DMS 273 treated with DMSO at 0.1 percent for 48 hours (cell line): ENCODE measurements at regions not wholly inside any gene's neighbourhood (a gene's known extent, or its start where the extent isn't known, plus 50 kb on each side); places are given as distances from the start of the nearest gene placed in this dataset.
"Not testable (repeated sequence)": the region's sequence is repeated elsewhere in the genome, so short reads cannot be mapped to it uniquely, and the experiment has no call there.

Experiments
- DNase-seq: peaks from one replicate; lab custom pipeline; 2025; lab: John Stamatoyannopoulos, UW

GRCh38 chr2:183459466-183459865 is 335.2 kb downstream of the NUP35 start:
- DNase-seq, result no peak

- DNase-seq, result no peak
Observed at GRCh38 chr2:183463821-183464220, 339.6 kb downstream of the NUP35 start.

GRCh38 chr2:183465048-183465447 is 340.8 kb downstream of the NUP35 start:
- DNase-seq, result no peak

- no peak for DNase-seq
Observed at GRCh38 chr2:183474912-183475695, 350.9 kb downstream of the NUP35 start.

- no peak for DNase-seq
Observed at GRCh38 chr2:183476490-183476889, 352.2 kb downstream of the NUP35 start.

GRCh38 chr2:183477296-183477695 is 353.1 kb downstream of the NUP35 start:
- no peak for DNase-seq

GRCh38 chr2:183478941-183479595 is 354.8 kb downstream of the NUP35 start:
- DNase-seq, result not testable (repeated sequence)

- no peak for DNase-seq
Observed at GRCh38 chr2:183487326-183487725, 363.1 kb downstream of the NUP35 start.

GRCh38 chr2:183488421-183488820 is 364.2 kb downstream of the NUP35 start:
- DNase-seq, result no peak

GRCh38 chr2:183490489-183490888 is 366.2 kb downstream of the NUP35 start:
- DNase-seq, result no peak

- no peak for DNase-seq
Observed at GRCh38 chr2:183490914-183491313, 366.7 kb downstream of the NUP35 start.

- no peak for DNase-seq
Observed at GRCh38 chr2:183493040-183493439, 368.8 kb downstream of the NUP35 start.

- no peak for DNase-seq
Observed at GRCh38 chr2:183495079-183495478, 370.8 kb downstream of the NUP35 start.

GRCh38 chr2:183495589-183496267 is 371.5 kb downstream of the NUP35 start:
- no peak for DNase-seq

GRCh38 chr2:183497861-183498260 is 373.6 kb downstream of the NUP35 start:
- no peak for DNase-seq

GRCh38 chr2:183505911-183506310 is 381.7 kb downstream of the NUP35 start:
- DNase-seq, result no peak

- no peak for DNase-seq
Observed at GRCh38 chr2:183511154-183511553, 386.9 kb downstream of the NUP35 start.

GRCh38 chr2:183519371-183520056 is 395.3 kb downstream of the NUP35 start:
- DNase-seq, result peak; percentile 52

GRCh38 chr2:183521911-183522310 is 397.7 kb downstream of the NUP35 start:
- no peak for DNase-seq

- no peak for DNase-seq
Observed at GRCh38 chr2:183522489-183523266, 398.4 kb downstream of the NUP35 start.

GRCh38 chr2:183530333-183530901 is 406.2 kb downstream of the NUP35 start:
- DNase-seq, result no peak
